ENCODE measurements at regions not wholly inside any gene's neighbourhood (a gene's known extent, or its start where the extent isn't known, plus 50 kb on each side); places are given as distances from the start of the nearest gene placed in this dataset.

DNA sequence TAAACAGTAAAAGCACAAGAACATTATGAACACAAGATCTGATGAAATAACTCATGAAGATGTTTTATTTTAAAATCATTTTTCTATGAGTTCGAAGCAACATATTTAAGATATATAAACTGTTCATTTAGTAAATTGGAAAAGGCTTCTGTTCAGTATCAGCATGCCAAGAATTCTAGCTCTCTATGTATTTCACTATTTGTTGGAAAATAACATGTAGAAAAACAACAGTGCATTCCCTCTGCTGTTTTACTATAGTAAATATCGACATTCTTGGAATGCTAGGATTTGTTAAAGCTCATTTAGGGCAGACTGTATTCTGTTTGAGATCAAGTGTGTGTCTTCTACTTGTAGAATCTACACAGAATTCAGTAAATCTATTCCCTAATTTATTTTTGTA is 750.2 kb downstream of the CCDC85A start:
- TF ChIP-seq, protein P1, sequence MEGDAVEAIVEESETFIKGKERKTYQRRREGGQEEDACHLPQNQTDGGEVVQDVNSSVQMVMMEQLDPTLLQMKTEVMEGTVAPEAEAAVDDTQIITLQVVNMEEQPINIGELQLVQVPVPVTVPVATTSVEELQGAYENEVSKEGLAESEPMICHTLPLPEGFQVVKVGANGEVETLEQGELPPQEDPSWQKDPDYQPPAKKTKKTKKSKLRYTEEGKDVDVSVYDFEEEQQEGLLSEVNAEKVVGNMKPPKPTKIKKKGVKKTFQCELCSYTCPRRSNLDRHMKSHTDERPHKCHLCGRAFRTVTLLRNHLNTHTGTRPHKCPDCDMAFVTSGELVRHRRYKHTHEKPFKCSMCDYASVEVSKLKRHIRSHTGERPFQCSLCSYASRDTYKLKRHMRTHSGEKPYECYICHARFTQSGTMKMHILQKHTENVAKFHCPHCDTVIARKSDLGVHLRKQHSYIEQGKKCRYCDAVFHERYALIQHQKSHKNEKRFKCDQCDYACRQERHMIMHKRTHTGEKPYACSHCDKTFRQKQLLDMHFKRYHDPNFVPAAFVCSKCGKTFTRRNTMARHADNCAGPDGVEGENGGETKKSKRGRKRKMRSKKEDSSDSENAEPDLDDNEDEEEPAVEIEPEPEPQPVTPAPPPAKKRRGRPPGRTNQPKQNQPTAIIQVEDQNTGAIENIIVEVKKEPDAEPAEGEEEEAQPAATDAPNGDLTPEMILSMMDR (IDR thresholded peaks at IDR 0.05), result no peak
- DNase-seq (no peak), ATAC-seq (no peak)
- ChIA-PET POLR2A (no interaction called here), CTCF (no interaction called here)
- peaks cover 11% of the 10 kb centered on the region for H3K9me3 Mint-ChIP-seq
- intact Hi-C loops (cut with micrococcal nuclease), result no loop called here
- no peaks in the 10 kb centered on the region for H3K27me3 Mint-ChIP-seq
- no peak overlapping the region for H3K27ac Mint-ChIP-seq
- no peak overlapping the region for H3K4me3 Mint-ChIP-seq
- no peaks in the 10 kb centered on the region for H3K4me1 Mint-ChIP-seq (ENCODE audit: low read depth)
- H3K36me3 Mint-ChIP-seq (ENCODE audit: low read depth), result no peaks in the 10 kb centered on the region

GRCh38 chr2:56934866-56935265 is 751.1 kb downstream of the CCDC85A start:
- intact Hi-C loops (cut with micrococcal nuclease), result no loop called here
- no peaks in the 10 kb centered on the region for H3K36me3 Mint-ChIP-seq (ENCODE audit: low read depth)
- no peak for ATAC-seq
- TF ChIP-seq, protein P1 (IDR thresholded peaks at IDR 0.05), result no peak
- no peaks in the 10 kb centered on the region for H3K4me1 Mint-ChIP-seq (ENCODE audit: low read depth)
- ChIA-PET POLR2A (no interaction called here), CTCF (no interaction called here)
- no peaks in the 10 kb centered on the region for H3K27me3 Mint-ChIP-seq
- H3K4me3 Mint-ChIP-seq, result no peak overlapping the region
- H3K27ac Mint-ChIP-seq, result no peak overlapping the region
- no peak for DNase-seq
- H3K9me3 Mint-ChIP-seq, result peaks cover 16% of the 10 kb centered on the region

DNA sequence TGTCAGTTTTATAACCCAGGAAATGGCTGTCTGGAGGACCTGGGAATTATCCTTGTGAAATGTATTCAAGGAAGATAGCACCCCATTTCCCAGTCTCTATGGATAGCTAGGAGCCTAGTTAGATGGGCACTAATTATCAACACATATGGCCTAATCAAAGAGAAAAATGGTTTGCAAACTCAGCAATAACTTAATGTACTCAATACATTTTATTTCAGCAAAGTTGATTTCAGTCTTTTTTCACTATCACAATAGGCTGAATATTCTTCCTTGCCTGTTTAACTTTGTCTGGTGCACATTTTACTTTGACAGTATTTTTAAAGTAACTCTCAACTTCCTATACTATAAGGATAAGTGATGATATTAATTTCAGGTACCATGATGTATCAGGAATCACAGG is 756.3 kb downstream of the CCDC85A start:
- H3K27me3 Mint-ChIP-seq, result no peaks in the 10 kb centered on the region
- no peak for DNase-seq
- intact Hi-C loops (cut with micrococcal nuclease), result no loop called here
- TF ChIP-seq, protein P1 (IDR thresholded peaks at IDR 0.05), result no peak
- CTCF ChIA-PET, result no interaction called here
- peaks cover 20% of the 10 kb centered on the region for H3K9me3 Mint-ChIP-seq
- POLR2A ChIA-PET, result no interaction called here
- H3K4me3 Mint-ChIP-seq, result no peak overlapping the region
- H3K27ac Mint-ChIP-seq, result no peak overlapping the region
- H3K4me1 Mint-ChIP-seq (ENCODE audit: low read depth), result no peaks in the 10 kb centered on the region
- H3K36me3 Mint-ChIP-seq (ENCODE audit: low read depth), result no peaks in the 10 kb centered on the region
- ATAC-seq, result no peak

DNA sequence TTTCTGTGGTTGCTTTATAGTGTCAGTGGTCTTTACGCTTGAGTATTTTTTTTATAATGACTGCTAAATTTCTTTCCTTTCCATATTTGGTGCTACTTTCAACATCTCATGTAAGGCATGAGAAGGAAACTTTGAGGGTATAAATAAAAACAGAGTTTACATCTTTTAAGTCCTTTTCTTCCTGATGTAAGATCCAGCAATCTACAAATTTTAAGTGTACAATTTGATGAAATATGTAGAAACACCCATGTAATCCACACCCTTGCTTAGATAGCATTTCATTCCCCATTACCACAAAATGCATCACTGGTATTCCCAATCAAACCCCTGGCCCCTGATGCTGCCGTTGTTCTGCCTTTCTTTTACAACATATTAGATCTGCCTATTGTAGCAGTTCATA is 769.1 kb downstream of the CCDC85A start:
- ATAC-seq (no peak), DNase-seq (no peak)
- ChIA-PET POLR2A (no interaction called here), CTCF (no interaction called here)
- H3K27ac Mint-ChIP-seq, result no peak overlapping the region
- no peak overlapping the region for H3K4me3 Mint-ChIP-seq
- H3K4me1 Mint-ChIP-seq (ENCODE audit: low read depth), result no peaks in the 10 kb centered on the region
- H3K27me3 Mint-ChIP-seq, result no peaks in the 10 kb centered on the region
- intact Hi-C loops (cut with micrococcal nuclease), result no loop called here
- no peaks in the 10 kb centered on the region for H3K36me3 Mint-ChIP-seq (ENCODE audit: low read depth)
- TF ChIP-seq, protein P1 (IDR thresholded peaks at IDR 0.05), result no peak
- peaks cover 18% of the 10 kb centered on the region for H3K9me3 Mint-ChIP-seq

- intact Hi-C loops (cut with micrococcal nuclease), result no loop called here
- no peak for ATAC-seq
- Mint-ChIP-seq H3K4me3 (no peak overlapping the region), H3K36me3 (ENCODE audit: low read depth) (no peaks in the 10 kb centered on the region), H3K27me3 (no peaks in the 10 kb centered on the region), H3K27ac (no peak overlapping the region), H3K4me1 (ENCODE audit: low read depth) (no peaks in the 10 kb centered on the region), H3K9me3 (peaks cover 9% of the 10 kb centered on the region)
- ChIA-PET CTCF (no interaction called here), POLR2A (no interaction called here)
- TF ChIP-seq, protein P1 (IDR thresholded peaks at IDR 0.05), result no peak
- no peak for DNase-seq
Measured at GRCh38 chr2:56960581-56960980, 776.8 kb downstream of the CCDC85A start.

All from activated CD8-positive, alpha-beta T cell treated with anti-CD3 and anti-CD28 coated beads for 36 hours (primary cell).